Liver (tissue), 8 donors: ENCODE measurements at regions not wholly inside any gene's neighbourhood (a gene's known extent, or its start where the extent isn't known, plus 50 kb on each side); places are given as distances from the start of the nearest gene placed in this dataset.

Source experiments
- DNase-seq: peaks from one replicate; pipeline ENCODE4 v3.0.0-alpha.2; 2017; ENCODE audit warnings: low spot score
- H3K27ac ChIP-seq, 2 donors: one replicate each; pipeline ENCODE4 v1.7.0; 2013; ENCODE audit warnings: inconsistent platforms in 2 of 2, low read length in 2 of 2, control low read depth in 1 of 2, low read depth in 1 of 2, mild to moderate bottlenecking in 1 of 2
- H3K27me3 ChIP-seq, 4 donors: one replicate each; pipeline versions ENCODE4 v1.6.1 to v1.7.0; 2013; ENCODE audit warnings: low read length in 3 of 4, inconsistent platforms in 1 of 4, mild to moderate bottlenecking in 1 of 4, moderate library complexity in 1 of 4; ENCODE audit not compliant: control insufficient read depth in 4 of 4, insufficient read depth in 4 of 4
- H3K36me3 ChIP-seq, 4 donors: one replicate each; pipeline versions ENCODE4 v1.6.1 to v1.7.0; 2013; ENCODE audit warnings: low read length in 3 of 4, mild to moderate bottlenecking in 3 of 4, low read depth in 1 of 4, moderate library complexity in 1 of 4; ENCODE audit not compliant: control insufficient read depth in 4 of 4, insufficient read depth in 3 of 4
- H3K4me1 ChIP-seq, 4 donors: one replicate each; pipeline versions ENCODE4 v1.6.1 to v1.7.0; 2013; ENCODE audit warnings: low read length in 3 of 4, mild to moderate bottlenecking in 3 of 4, moderate library complexity in 1 of 4; ENCODE audit not compliant: control insufficient read depth in 4 of 4, insufficient read depth in 4 of 4
- H3K4me3 ChIP-seq, 3 donors: one replicate each; pipeline versions ENCODE4 v1.6.1 to v1.7.0; 2013; ENCODE audit warnings: low read length in 3 of 3, control low read depth in 1 of 3, low read depth in 1 of 3, mild to moderate bottlenecking in 1 of 3
- H3K9ac ChIP-seq, 2 donors: one replicate each; pipeline ENCODE4 v1.7.0; 2013; ENCODE audit warnings: low read length in 2 of 2, mild to moderate bottlenecking in 2 of 2, moderate library complexity in 2 of 2, control low read depth in 1 of 2, low read depth in 1 of 2
- H3K9me3 ChIP-seq, 4 donors: one replicate each; pipeline versions ENCODE4 v1.6.1 to v1.7.0; 2013; ENCODE audit warnings: low read length in 3 of 4; ENCODE audit not compliant: control insufficient read depth in 4 of 4
- ATF3 ChIP-seq: IDR thresholded peaks from 2 replicates; pipeline ENCODE4 v1.6.1; 2016; ENCODE audit warnings: antibody characterized with exemption
- CTCF ChIP-seq: fragments of 150-350 bp; IDR thresholded peaks from 2 replicates; pipeline ENCODE4 v1.5.1; 2017; ENCODE audit warnings: improper control_type of control experiment, low read depth, low read length; ENCODE audit not compliant: missing input control
- EGR1 ChIP-seq, 2 donors: IDR thresholded peaks; 2 replicates each; pipeline ENCODE4 v1.6.1; 2016 to 2018; ENCODE audit warnings: antibody characterized with exemption in 2 of 2, low read depth in 2 of 2
- FOXA1 ChIP-seq: IDR thresholded peaks from 2 replicates; pipeline ENCODE4 v1.6.1; 2016; ENCODE audit warnings: antibody characterized with exemption
- GABPA ChIP-seq, 2 donors: IDR thresholded peaks in 1 of 2; conservative IDR thresholded peaks in 1 of 2; 2 replicates each; pipeline ENCODE4 v1.6.1; 2016; ENCODE audit warnings: antibody characterized with exemption in 2 of 2, mild to moderate bottlenecking in 1 of 2, moderate library complexity in 1 of 2
- HNF4A ChIP-seq, 2 donors: conservative IDR thresholded peaks; 2 replicates each; pipeline ENCODE4 v1.6.1; 2016; ENCODE audit warnings: antibody characterized with exemption in 2 of 2, mild to moderate bottlenecking in 2 of 2
- HNF4G ChIP-seq: IDR thresholded peaks from 2 replicates; pipeline ENCODE4 v1.6.1; 2016; ENCODE audit warnings: antibody characterized with exemption
- MAX ChIP-seq: IDR thresholded peaks from 2 replicates; pipeline ENCODE4 v1.6.1; 2016; ENCODE audit warnings: antibody characterized with exemption
- REST ChIP-seq: IDR thresholded peaks from 2 replicates; pipeline ENCODE4 v1.6.1; 2016; ENCODE audit warnings: antibody characterized with exemption, mild to moderate bottlenecking
- YY1 ChIP-seq: IDR thresholded peaks from 2 replicates; pipeline ENCODE4 v1.6.1; 2016; ENCODE audit warnings: antibody characterized with exemption, mild to moderate bottlenecking
- WGBS: extraction: QIAGEN DNeasy Blood & Tissue Kit; methylation state at CpG from one replicate; pipeline ENCODE4 v1.1.7; 2013; 5-methylcytosine and 5-hydroxymethylcytosine counted together
- donor health status: healthy.
- donor health status: healthy.
- donor health status: healthy.
- donor health status: healthy.
- donor health status: healthy.

- no peak for TF ChIP-seq MAX
Measured at GRCh38 chr5:93100976-93101375, 480.0 kb downstream of the NR2F1-AS1 start (continued).

GRCh38 chr5:93100428-93100827 lies 480.6 kb downstream of the NR2F1-AS1 start:
- Histone ChIP-seq H3K36me3 (no peaks in the 10 kb centered on the region), H3K9me3 (no peaks in the 10 kb centered on the region), H3K4me3 (no peak overlapping the region), H3K27ac (no peak overlapping the region), H3K4me1 (no peaks in the 10 kb centered on the region), H3K9ac (no peak overlapping the region), H3K27me3 (no peaks in the 10 kb centered on the region)
- no peak for TF ChIP-seq ATF3
- DNase-seq: no peak

- H3K9me3 ChIP-seq: no peaks in the 10 kb centered on the region
- H3K27ac ChIP-seq: no peak overlapping the region
- WGBS: 60% methylated on average over 4 of the region's 4 CpGs
- no peak for DNase-seq
- H3K27me3 ChIP-seq: no peaks in the 10 kb centered on the region
- H3K9ac ChIP-seq: no peak overlapping the region
- no peak for TF ChIP-seq CTCF
- H3K4me3 ChIP-seq: no peak overlapping the region
- H3K4me1 ChIP-seq: no peaks in the 10 kb centered on the region
- H3K36me3 ChIP-seq: no peaks in the 10 kb centered on the region
Measured at GRCh38 chr5:93099902-93100347, 481.1 kb downstream of the NR2F1-AS1 start.

GRCh38 chr5:93096561-93096960 lies 484.5 kb downstream of the NR2F1-AS1 start:
- 45% methylated on average over 1 of the region's 1 CpG for WGBS
- Histone ChIP-seq H3K4me3 (no peak overlapping the region), H3K4me1 (no peaks in the 10 kb centered on the region), H3K9me3 (no peaks in the 10 kb centered on the region), H3K36me3 (no peaks in the 10 kb centered on the region), H3K27ac (no peak overlapping the region), H3K27me3 (no peaks in the 10 kb centered on the region), H3K9ac (no peak overlapping the region)
- no peak for TF ChIP-seq YY1
- no peak for TF ChIP-seq REST
- no peak for TF ChIP-seq GABPA (IDR thresholded peaks at IDR 0.05 in 1 of 2, conservative IDR thresholded peaks at IDR 0.05 in 1 of 2)
- TF ChIP-seq HNF4A (conservative IDR thresholded peaks at IDR 0.05): no peak
- no peak for TF ChIP-seq HNF4G
- no peak for TF ChIP-seq EGR1 (IDR thresholded peaks at IDR 0.05; ENCODE audit: low read depth in 2 of 2)
- no peak for TF ChIP-seq FOXA1
- DNase-seq: no peak
